H54 (cell line): ENCODE measurements at regions not wholly inside any gene's neighbourhood (a gene's known extent, or its start where the extent isn't known, plus 50 kb on each side); places are given as distances from the start of the nearest gene placed in this dataset.

Source experiments
- DNase-seq: peaks from one replicate; pipeline ENCODE4 v3.0.0; 2011; ENCODE audit warnings: low spot score, mixed read lengths; ENCODE audit not compliant: insufficient read length
- FAIRE-seq: peaks from 3 replicates; lab custom pipeline; 2011; peaks lifted over from hg19 to GRCh38; lab: Jason Lieb, UNC
- POLR2A ChIP-seq: IDR thresholded peaks from 2 replicates; pipeline ENCODE4 v1.6.1; 2011; ENCODE audit warnings: low read depth, mild to moderate bottlenecking, low read length

- FAIRE-seq: no peak
- TF ChIP-seq POLR2A: no peak
- DNase-seq: no peak
Observed at GRCh38 chr4:96767815-96768480, 928.1 kb downstream of the PDHA2 start.

GRCh38 chr4:96775501-96775900 is 935.6 kb downstream of the PDHA2 start:
- DNase-seq: no peak
- no peak for FAIRE-seq
- no peak for TF ChIP-seq POLR2A

- DNase-seq: no peak
- FAIRE-seq: no peak
- no peak for TF ChIP-seq POLR2A
Observed at GRCh38 chr4:96776920-96777527, 937.1 kb downstream of the PDHA2 start.

- FAIRE-seq: no peak
- no peak for DNase-seq
Observed at GRCh38 chr4:96784336-96784735, 944.4 kb downstream of the PDHA2 start.

GRCh38 chr4:96786306-96786705 is 946.4 kb downstream of the PDHA2 start:
- no peak for FAIRE-seq

More at GRCh38 chr4:96784336-96784735, 944.4 kb downstream of the PDHA2 start:
- TF ChIP-seq POLR2A: no peak

GRCh38 chr4:96787766-96788165 is 947.9 kb downstream of the PDHA2 start:
- DNase-seq: no peak
- no peak for TF ChIP-seq POLR2A
- no peak for FAIRE-seq

More at GRCh38 chr4:96786306-96786705, 946.4 kb downstream of the PDHA2 start:
- DNase-seq: no peak
- no peak for TF ChIP-seq POLR2A

- no peak for FAIRE-seq
- DNase-seq: no peak
Observed at GRCh38 chr4:96809563-96809962, 969.7 kb downstream of the PDHA2 start.

GRCh38 chr4:96827086-96827485 is 987.2 kb downstream of the PDHA2 start:
- DNase-seq (no peak), FAIRE-seq (no peak)
- TF ChIP-seq POLR2A: no peak

More at GRCh38 chr4:96809563-96809962, 969.7 kb downstream of the PDHA2 start:
- no peak for TF ChIP-seq POLR2A

- FAIRE-seq: peak; percentile 15
- no peak for TF ChIP-seq POLR2A
- DNase-seq: no peak
Observed at GRCh38 chr4:96833831-96834230, 993.9 kb downstream of the PDHA2 start.

- no peak for TF ChIP-seq POLR2A
- no peak for DNase-seq
- FAIRE-seq: no peak
Observed at GRCh38 chr4:96835991-96836390, 996.1 kb downstream of the PDHA2 start.

GRCh38 chr4:96839441-96839840 is 999.5 kb downstream of the PDHA2 start:
- TF ChIP-seq POLR2A: no peak
- no peak for FAIRE-seq
- DNase-seq: no peak

- FAIRE-seq: no peak
- no peak for TF ChIP-seq POLR2A
Observed at GRCh38 chr4:96841801-96842200, 1001.9 kb downstream of the PDHA2 start.

GRCh38 chr4:96844858-96845490 is 1005.1 kb downstream of the PDHA2 start:
- no peak for FAIRE-seq
- TF ChIP-seq POLR2A: no peak
- DNase-seq: no peak

More at GRCh38 chr4:96841801-96842200, 1001.9 kb downstream of the PDHA2 start:
- no peak for DNase-seq

- DNase-seq (no peak), FAIRE-seq (no peak)
- no peak for TF ChIP-seq POLR2A
Observed at GRCh38 chr4:96845819-96846218, 1005.9 kb downstream of the PDHA2 start.
